ENCODE measurements at regions not wholly inside any gene's neighbourhood (a gene's known extent, or its start where the extent isn't known, plus 50 kb on each side); places are given as distances from the start of the nearest gene placed in this dataset.
"Not testable (repeated sequence)": the region's sequence is repeated elsewhere in the genome, so short reads cannot be mapped to it uniquely, and the experiment has no call there.

DNA sequence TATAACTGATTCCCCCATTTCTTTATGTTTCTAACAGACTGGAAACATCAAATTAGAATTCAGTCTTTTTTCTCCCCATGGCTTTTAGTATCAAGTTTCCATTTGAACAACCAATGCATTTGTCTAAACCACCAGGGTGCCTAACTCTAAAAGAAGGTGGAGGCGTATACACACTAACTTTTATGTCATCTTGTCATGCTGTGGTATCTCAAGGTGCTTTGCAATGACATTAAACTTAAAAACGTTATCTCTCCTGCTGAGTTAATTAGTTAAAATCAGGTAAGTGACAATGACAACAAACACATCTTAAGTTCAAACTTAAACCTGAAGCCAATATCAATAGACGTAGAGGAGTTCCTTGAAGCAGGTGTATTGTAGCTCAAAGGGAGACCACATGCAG is 1001.7 kb downstream of the PCDH17 start:
- H3K4me3 ChIP-seq (ENCODE audit: low read length): no peak overlapping the region
- no peak for DNase-seq (ENCODE audit: low read depth, low spot score)

DNA sequence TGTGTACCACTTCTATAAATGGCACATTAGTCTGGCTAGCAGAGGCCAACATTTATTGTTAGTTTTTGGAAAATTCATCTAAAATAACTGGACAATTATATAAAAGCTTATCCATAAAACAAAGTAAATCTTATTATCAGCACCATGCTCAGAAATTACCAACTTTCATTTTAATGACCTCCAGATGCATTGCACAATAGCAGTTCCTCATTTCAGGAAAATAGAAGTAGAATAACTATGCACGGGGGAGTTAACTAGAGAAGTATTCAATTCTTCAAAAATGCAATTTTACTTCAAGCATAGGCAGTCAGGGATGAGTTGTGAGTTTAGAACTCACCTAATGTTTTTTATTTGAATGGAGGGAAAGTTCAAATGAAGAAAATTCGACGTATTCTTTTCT is 1023.5 kb downstream of the PCDH17 start:
- no peak for DNase-seq (ENCODE audit: low read depth, low spot score)
- H3K4me3 ChIP-seq (ENCODE audit: low read length): no peak overlapping the region

DNA sequence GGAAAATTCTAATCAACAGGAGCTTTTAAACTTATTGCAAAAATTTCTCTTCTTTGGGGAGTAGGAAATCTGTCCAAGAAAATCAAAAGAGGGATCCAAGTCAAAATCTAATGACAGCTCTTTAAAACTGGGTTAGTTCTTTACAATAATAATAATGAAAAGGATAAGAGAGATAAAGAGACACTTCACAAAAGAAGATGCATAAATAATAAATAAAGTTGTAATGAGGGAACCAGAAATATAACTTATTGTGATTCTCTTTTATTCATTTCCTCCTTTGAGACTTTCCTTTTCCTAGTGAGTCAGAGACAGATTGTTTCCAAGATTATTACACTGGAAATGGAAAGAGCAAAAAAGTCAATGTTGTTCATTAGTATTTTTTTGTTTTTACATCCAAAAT is 1029.3 kb downstream of the PCDH17 start:
- H3K4me3 ChIP-seq (ENCODE audit: low read length): no peak overlapping the region
- DNase-seq (ENCODE audit: low read depth, low spot score): no peak

DNA sequence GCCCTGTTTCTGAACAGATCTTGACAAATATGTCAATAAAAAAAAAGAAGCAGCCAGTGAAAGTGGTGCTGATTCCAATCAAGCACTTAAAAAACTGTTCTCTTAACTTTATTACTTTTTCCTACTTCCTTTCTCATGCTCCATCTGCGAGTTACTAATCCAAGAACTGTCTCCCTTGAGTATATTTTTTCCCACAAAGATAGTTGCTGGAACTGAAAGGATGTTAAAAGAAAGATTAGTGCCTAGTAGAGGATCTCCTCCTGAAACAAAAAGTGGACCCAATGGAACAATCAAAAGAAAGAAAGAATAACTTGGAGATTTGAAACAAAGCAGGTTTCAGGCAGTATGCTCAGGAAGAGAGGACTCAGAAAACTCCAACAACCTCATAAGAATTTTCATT is 1034.8 kb downstream of the PCDH17 start:
- H3K4me3 ChIP-seq (ENCODE audit: low read length): no peak overlapping the region
- no peak for DNase-seq (ENCODE audit: low read depth, low spot score)

DNA sequence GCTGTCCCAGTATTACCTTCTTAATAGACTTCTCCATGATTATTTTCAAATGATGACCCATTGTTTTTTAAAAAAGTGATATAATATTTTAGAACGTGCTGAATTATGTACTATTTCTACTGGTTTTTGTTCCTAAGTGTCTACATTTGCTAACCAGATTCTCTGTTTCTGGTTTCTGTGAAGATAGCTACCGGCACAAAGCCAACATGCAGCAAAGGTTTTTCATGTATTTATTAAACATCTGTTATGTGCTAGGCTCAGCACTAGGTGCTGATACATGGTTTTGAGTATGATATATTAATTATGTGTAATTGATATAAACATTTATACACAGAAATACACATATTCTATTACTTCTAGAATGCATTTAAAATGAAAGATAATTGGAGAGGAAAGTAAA is 1035.6 kb downstream of the PCDH17 start:
- no peak for DNase-seq (ENCODE audit: low read depth, low spot score)
- no peak overlapping the region for H3K4me3 ChIP-seq (ENCODE audit: low read length)

DNA sequence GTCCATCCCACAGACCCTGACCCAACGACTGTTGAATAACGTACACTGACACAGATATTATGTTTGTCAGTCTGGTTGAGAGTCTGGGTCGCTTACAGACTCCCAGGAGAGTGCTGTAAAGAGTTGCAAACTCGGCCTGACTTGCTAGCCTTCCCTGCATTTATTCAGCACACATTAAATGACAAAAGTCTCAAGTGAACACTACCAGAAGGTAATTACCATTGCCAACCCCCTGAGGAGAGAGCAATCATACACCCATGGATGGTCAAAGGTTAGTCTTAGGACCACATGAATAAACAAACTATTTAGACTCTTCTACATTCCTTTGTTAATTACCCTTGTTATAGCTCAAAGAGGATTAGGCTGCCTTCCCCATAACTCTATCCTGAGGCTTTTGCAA is 1048.6 kb downstream of the PCDH17 start:
- H3K4me3 ChIP-seq (ENCODE audit: low read length): no peak overlapping the region
- no peak for DNase-seq (ENCODE audit: low read depth, low spot score)

DNA sequence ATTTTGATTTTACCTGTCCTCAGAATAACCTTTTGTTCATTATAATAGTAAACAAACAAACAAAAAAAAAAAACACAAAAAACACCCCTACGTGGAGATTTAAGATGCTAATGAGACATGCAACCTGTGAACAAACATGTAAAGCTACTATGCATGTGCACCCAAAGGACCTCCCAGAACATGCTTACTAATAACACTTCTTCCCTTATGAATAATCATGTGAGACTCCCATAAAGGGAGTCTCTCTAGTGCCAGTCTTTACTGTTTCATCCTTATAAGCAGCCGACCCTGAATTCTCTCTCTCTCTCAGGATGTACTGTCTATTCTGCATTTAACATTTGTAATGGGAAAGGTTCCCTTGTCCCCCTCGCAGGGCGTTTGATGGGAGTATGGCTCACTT is 1051.1 kb downstream of the PCDH17 start:
- H3K4me3 ChIP-seq (ENCODE audit: low read length): no peak overlapping the region
- DNase-seq (ENCODE audit: low read depth, low spot score): no peak

DNA sequence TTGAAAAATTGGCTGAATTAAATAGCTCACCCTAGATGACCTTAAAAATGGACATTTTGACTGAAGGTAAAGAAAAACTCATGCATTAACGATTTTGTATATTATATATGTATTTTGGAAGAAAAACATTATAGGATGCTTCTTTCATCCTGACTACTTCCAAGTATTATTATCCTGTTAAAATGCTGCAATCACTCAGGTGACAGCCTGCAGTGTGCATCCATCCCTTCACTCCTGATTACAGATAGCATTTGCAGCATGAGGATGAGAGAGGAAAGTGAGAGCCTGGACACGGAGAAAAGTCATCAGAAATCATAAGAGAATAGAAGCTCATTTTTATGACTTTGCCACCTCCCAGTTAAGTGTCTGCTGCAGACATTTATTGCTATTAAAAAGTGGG is 1055.6 kb downstream of the PCDH17 start:
- no peak for DNase-seq (ENCODE audit: low read depth, low spot score)
- H3K4me3 ChIP-seq (ENCODE audit: low read length): no peak overlapping the region

DNA sequence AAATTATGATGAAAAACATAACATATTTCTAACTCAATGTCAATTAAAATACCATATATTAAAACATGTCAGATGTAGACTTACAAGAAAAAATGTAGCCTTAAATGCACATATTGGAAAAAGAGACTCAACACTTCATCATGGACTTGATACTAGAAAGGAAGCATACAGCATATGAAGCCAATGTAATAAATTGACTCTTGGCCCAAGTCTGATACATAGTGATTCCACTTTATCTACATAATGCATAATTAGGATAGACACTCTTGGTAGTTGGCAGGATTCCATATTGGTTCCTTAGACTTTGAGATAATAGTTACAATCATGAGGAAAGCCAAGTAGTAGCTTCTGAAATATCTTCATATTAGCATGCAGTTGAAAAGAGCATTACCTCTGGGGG is 1067.0 kb downstream of the PCDH17 start:
- H3K4me3 ChIP-seq (ENCODE audit: low read length): no peak overlapping the region
- DNase-seq (ENCODE audit: low read depth, low spot score): no peak

DNA sequence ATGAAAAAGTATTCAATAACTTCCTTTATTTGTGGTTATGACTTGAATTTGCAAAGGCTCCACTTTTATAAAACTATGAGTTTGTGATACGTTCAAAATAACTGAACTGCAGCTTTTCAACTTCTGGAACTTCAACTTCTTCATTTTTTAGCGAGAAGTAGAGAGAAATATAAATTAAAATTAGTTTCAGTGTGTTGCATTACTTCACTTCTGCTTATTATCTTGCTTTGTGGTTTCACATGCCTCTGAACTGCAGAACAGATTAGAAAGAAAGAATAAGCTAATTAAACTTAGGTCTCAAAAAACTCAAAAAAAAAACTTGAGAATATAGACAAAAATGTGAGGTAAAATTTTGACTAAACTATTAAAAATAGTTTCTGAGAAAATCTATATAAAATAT is 1073.4 kb downstream of the PCDH17 start:
- H3K4me3 ChIP-seq (ENCODE audit: low read length): no peak overlapping the region
- DNase-seq (ENCODE audit: low read depth, low spot score): no peak

DNA sequence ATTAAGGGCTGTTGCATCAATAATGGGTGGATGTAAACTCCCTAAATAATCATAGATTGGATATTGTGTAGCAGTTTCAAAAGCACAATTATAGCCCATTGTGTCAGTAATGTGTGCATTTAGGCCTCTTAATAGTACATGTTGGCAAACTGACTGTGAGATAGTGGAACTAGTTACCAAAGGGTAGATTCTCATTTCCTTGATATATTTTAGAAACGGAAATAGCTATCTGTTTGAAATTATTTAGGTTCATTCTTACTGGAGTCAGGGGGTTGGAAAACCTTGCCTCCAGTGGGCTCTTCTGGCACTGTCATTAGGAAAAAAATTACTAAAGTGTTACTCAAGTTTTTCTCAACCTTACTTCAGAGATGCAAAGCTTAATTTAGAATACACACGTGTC is 1074.9 kb downstream of the PCDH17 start:
- no peak overlapping the region for H3K4me3 ChIP-seq (ENCODE audit: low read length)
- no peak for DNase-seq (ENCODE audit: low read depth, low spot score)

DNA sequence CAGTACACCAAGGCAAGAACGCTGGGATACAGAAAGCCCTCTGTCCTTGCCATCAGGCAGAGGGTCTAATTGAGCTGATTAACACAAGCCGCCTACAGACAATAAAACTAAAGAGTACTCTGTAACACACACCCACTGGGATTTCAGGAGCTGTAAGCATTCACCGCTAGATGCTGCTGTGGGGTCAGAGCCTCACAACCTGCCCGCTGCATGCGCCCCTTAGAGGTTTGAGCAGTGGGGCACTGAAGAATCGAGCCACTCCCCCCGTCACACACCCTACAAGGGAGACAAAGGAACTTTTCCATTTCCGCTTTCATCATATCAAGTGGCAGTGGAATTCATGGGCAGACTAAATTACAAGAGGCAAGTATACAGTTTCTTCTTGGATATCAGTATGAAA is 1080.6 kb downstream of the PCDH17 start:
- H3K4me3 ChIP-seq (ENCODE audit: low read length): no peak overlapping the region
- DNase-seq (ENCODE audit: low read depth, low spot score): no peak

DNA sequence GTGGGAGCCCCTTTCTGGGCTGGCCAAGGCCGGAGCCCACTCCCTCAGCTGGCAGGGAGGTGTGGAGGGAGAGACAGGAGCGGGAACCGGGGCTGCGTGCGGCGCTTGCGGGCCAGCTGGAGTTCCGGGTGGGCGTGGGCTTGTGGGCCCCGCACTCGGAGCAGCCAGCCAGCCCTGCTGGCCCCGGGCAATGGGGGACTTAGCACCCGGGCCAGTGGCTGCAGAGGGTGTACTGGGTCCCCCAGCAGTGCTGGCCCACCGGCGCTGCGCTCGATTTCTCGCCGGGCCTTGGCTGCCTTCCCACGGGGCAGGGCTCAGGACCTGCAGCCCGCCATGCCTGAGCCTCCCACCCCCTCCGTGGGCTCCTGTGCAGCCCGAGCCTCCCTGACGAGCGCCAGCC is 1082.5 kb downstream of the PCDH17 start:
- DNase-seq (ENCODE audit: low read depth, low spot score); H3K4me3 ChIP-seq (ENCODE audit: low read length): not testable (repeated sequence)

DNA sequence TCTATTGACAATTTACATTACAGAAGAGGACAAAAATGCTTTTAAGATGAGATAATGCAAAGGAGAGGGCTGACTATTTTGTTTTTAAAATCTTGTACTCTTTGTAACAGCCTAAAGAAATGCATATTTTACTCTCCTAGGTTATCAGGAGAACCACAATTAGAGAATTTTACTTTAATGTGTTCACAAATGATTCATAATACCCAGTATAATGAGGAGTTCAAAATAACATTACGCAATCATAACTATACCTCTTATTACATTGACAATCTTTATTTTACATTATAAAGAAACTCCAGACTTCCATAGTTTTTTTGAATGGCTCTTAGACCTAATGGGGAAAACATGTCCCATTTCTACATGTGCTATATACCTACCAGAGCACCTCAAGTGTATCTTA is 1089.7 kb downstream of the PCDH17 start:
- H3K4me3 ChIP-seq (ENCODE audit: low read length): no peak overlapping the region
- no peak for DNase-seq (ENCODE audit: low read depth, low spot score)

DNA sequence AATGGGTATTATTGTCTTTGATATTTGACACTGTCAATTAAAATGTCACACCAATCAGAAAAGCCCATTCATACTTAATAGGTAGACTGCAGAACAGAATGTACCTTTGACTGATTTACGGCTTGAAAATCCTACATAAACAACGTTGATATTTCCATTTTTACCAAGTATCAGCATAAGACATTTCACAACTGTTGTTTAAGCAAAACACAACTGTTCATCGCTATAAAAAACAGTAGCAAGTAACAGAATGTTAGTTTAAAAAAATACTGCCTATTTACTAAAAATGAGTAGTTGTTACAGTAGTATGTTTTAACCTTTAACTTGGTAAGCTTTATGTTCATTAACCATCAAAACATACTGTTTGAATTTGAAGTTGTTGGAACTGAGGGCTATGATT is 1096.6 kb downstream of the PCDH17 start:
- H3K4me3 ChIP-seq (ENCODE audit: low read length): no peak overlapping the region
- DNase-seq (ENCODE audit: low read depth, low spot score): no peak

DNA sequence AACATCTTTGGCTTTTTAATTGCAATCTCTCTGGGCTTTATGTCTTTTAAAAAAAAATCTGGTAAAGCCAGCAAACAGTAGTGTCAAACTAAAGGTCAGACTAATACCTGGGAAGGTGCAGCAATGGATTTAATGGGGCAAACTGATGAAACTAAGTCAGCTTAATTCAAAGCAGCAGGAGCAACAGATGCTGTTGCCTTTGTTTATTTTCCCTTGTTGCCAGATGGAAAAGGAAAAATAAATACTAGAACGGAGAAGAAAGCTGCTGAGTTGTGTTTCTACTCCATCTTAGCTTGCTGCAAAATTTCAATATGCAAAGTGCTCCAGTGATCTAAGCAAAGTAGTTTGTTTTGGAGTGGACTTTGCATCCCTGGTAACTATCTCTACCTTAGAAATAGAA is 1097.8 kb downstream of the PCDH17 start:
- no peak overlapping the region for H3K4me3 ChIP-seq (ENCODE audit: low read length)
- DNase-seq (ENCODE audit: low read depth, low spot score): no peak

DNA sequence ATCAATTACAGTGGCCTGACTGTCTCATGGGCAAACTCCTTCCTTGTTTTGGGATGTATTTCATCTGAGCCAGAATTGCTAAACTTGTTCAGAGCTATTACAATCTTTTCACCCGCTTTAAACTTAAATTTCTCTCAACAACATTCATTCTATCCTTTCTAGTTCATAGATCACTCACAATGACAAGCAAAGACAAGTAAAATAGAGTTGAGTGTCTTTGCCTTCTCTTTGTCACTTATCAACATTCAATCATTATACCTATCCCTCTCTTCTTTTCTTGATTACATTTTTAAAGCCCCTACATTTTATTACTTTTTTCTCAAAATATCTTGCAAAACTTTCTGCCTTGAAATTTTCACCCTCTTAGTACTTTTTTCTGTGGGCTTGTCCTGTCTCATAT is 1113.1 kb downstream of the PCDH17 start:
- DNase-seq (ENCODE audit: low read depth, low spot score): no peak
- no peak overlapping the region for H3K4me3 ChIP-seq (ENCODE audit: low read length)

DNA sequence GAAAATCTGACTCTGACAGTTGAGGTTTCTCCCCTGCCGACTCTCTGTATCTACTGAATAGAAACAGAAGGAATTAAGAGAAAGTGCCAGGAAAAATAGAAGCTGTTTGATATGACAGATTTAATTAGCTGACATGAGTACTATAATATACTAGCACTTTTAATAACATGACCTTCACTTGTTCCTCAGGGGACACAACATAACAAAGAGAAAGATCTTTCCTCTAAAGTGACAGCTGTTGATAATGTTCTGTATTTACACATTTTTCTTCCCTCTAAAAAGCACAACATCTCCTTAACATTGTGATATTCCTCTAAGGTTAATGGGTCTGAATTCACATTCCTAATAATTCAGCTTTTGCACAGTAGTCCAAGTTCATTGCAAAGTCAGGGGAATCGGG is 1136.0 kb downstream of the PCDH17 start:
- H3K4me3 ChIP-seq (ENCODE audit: low read length): no peak overlapping the region
- no peak for DNase-seq (ENCODE audit: low read depth, low spot score)

DNA sequence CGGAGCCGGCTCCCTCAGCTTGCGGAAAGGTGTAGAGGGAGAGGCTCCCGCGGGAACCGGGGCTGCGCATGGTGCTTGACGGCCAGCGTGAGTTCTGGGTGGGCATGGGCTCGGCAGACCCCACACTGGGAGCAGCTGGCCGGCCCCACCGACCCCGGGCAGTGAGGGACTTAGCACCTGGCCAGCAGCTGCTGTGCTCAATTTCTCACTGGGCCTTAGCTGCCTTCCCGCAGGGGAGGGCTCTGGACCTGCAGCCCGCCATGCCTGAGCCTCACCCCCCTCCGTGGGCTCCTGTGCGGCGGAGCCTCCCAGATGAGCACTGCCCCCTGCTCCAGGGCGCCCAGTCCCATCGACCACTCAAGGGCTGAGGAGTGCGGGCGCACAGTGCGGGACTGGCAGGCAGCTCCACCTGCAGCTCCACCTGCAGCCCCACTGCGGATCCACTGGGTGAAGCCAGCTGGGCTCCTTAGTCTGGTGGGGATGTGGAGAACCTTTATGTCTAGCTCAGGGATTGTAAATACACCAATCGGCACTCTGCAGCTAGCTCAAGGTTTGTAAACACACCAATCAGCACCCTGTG is 1141.8 kb downstream of the PCDH17 start:
- H3K4me3 ChIP-seq (ENCODE audit: low read length): no peak overlapping the region
- DNase-seq (ENCODE audit: low read depth, low spot score): no peak

DNA sequence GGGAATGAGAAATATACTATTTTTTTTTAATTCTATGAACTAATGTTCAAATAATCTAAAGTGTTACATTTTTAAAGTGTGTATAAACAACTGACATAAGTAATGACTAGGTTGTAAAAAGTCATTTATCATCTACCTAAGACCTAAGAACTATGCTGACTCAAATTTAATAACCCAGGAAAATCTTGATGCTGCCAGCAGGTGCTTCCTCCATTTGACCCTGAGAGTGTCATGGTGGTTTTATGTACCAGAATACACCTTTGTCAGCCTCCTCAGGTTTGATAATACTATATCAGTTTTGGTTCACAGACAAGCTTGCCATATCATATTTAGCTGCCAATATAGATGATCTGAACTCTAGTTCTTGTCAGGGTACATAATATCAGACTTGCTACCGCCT is 1151.2 kb downstream of the PCDH17 start:
- H3K4me3 ChIP-seq (ENCODE audit: low read length): no peak overlapping the region
- no peak for DNase-seq (ENCODE audit: low read depth, low spot score)

DNA sequence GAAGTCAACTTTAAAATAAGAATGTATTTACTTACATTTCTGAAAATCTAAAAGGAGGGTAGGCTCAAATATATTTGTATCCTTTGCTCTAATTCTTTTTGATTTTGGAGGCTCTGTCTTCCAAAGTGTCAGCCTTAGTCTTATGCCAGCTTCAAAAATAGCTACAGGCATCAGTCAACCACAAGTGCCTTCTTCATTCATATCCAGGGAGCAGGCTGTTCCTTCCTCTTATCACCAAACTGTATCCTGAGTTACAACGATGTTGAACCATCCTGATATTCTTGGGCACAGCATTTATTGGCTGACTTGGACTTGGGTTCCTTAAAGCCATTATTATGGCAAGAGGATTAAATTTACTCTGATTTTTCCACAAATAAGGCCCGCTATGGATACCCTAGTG is 1161.3 kb downstream of the PCDH17 start:
- no peak overlapping the region for H3K4me3 ChIP-seq (ENCODE audit: low read length)
- no peak for DNase-seq (ENCODE audit: low read depth, low spot score)

DNA sequence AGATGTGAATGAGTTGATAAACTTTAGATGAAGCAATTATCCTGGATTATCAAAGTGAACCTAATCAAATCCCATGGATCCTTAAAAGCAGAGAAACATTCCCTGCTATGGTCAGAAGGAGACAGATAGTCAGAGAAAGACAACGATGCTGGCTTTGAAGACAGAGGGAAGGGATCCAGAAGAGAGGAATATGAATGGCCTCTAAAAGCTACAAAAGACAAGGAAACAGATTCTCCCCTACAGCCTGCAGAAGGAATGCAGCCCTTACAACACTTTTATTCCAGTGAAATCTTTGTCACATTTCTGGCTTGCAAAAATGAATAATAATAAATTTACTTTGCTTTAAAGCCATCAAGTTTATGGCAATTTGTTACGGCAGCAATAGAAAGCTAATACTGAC is 1164.2 kb downstream of the PCDH17 start:
- no peak for DNase-seq (ENCODE audit: low read depth, low spot score)
- no peak overlapping the region for H3K4me3 ChIP-seq (ENCODE audit: low read length)
